ENCODE measurements at regions not wholly inside any gene's neighbourhood (a gene's known extent, or its start where the extent isn't known, plus 50 kb on each side); places are given as distances from the start of the nearest gene placed in this dataset.

DNA sequence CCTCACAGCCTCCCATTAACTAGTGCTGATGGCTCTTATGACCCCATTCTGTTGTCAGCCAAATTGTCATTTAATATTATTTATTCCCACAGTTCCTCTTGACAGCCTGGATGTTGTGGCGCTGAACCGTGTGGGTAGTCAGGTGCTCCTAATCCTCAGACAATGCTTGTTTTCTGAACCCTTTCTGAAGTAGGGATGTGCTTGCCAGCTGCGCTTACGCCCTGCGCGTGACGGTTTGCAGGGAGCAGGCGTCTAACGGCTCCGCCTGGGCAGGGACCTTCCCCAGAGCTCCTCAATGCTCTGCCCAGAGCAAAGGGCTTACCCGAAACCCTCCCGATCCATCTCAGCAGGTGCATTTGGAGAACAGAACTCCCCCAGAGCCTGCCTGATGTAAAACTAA is 358.2 kb upstream of the MYT1L start:
- DNase-seq (ENCODE audit: extremely low spot score) = no peak
- H3K27ac ChIP-seq (replicated peaks in 1 of 4) = no peak overlapping the region
- intact Hi-C loops (cut with DNase I) = no loop called here
- TF ChIP-seq, protein P1, sequence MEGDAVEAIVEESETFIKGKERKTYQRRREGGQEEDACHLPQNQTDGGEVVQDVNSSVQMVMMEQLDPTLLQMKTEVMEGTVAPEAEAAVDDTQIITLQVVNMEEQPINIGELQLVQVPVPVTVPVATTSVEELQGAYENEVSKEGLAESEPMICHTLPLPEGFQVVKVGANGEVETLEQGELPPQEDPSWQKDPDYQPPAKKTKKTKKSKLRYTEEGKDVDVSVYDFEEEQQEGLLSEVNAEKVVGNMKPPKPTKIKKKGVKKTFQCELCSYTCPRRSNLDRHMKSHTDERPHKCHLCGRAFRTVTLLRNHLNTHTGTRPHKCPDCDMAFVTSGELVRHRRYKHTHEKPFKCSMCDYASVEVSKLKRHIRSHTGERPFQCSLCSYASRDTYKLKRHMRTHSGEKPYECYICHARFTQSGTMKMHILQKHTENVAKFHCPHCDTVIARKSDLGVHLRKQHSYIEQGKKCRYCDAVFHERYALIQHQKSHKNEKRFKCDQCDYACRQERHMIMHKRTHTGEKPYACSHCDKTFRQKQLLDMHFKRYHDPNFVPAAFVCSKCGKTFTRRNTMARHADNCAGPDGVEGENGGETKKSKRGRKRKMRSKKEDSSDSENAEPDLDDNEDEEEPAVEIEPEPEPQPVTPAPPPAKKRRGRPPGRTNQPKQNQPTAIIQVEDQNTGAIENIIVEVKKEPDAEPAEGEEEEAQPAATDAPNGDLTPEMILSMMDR (IDR thresholded peaks at IDR 0.05) = no peak
- TF ChIP-seq POLR2AphosphoS5 (IDR thresholded peaks at IDR 0.05) = no peak
- TF ChIP-seq POLR2A (IDR thresholded peaks at IDR 0.05; ENCODE audit: low read depth) = no peak
- TF ChIP-seq EP300 (IDR thresholded peaks at IDR 0.05) = no peak
- H3K9me3 ChIP-seq = no peaks in the 10 kb centered on the region
- 89% methylated on average over 12 of the region's 12 CpGs for WGBS
- no peaks in the 10 kb centered on the region for H3K4me1 ChIP-seq
- H3K4me3 ChIP-seq = no peak overlapping the region
- H3K27me3 ChIP-seq = peaks cover 0 to 24% (median 0%) of the 10 kb centered on the region in 4 donors
- no peaks in the 10 kb centered on the region for H3K36me3 ChIP-seq

DNA sequence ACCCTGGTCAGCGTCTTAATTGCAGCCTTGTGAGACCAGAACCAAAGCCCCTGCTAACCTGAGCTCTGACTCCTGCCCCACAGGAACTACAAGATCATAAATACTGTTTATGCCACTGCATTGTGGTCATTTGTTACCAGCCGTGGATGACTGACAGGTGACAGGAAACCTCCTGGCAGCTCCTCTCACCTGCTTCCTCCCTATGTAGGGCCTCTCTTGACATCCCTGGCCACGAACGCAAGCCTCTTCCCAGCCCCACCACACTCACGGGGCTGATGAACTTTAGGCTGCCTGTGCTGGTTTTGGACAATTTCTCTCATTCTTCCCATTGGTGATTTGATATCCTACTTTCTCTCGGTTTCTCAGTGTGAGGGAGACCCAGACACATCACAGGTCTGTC is 357.2 kb upstream of the MYT1L start:
- H3K4me1 ChIP-seq = no peaks in the 10 kb centered on the region
- DNase-seq (ENCODE audit: extremely low spot score) = no peak
- H3K27ac ChIP-seq (replicated peaks in 1 of 4) = no peak overlapping the region
- intact Hi-C loops (cut with DNase I) = no loop called here
- no peaks in the 10 kb centered on the region for H3K36me3 ChIP-seq
- H3K27me3 ChIP-seq = peaks cover 0 to 17% (median 0%) of the 10 kb centered on the region in 4 donors
- 67% methylated on average over 6 of the region's 6 CpGs for WGBS
- TF ChIP-seq, protein P1 (IDR thresholded peaks at IDR 0.05) = no peak
- TF ChIP-seq EP300 (IDR thresholded peaks at IDR 0.05) = no peak
- TF ChIP-seq POLR2AphosphoS5 (IDR thresholded peaks at IDR 0.05) = no peak
- TF ChIP-seq POLR2A (IDR thresholded peaks at IDR 0.05; ENCODE audit: low read depth) = no peak
- H3K4me3 ChIP-seq = no peak overlapping the region
- H3K9me3 ChIP-seq = no peaks in the 10 kb centered on the region

DNA sequence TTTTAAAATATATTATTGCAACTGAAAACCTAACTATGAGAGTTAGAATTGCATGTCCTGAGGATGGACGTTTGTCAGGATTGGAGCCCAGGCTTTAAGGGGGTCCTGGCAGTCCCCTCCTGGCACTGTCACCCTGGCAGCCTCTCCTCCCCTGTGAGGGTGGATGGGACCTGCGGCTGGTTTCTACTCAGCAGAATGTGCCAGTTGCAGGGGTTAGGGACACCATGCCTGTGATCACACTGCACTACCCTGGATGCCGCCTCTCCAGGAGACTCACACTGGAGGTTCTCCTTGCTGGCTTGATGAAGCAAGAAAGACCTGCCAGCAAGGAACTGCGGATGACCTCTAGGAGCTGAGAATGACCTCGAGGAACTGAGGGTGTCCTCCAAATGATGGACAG is 356.7 kb upstream of the MYT1L start:
- intact Hi-C loops (cut with DNase I) = no loop called here
- TF ChIP-seq EP300 (IDR thresholded peaks at IDR 0.05) = no peak
- TF ChIP-seq POLR2AphosphoS5 (IDR thresholded peaks at IDR 0.05) = no peak
- TF ChIP-seq POLR2A (IDR thresholded peaks at IDR 0.05; ENCODE audit: low read depth) = no peak
- TF ChIP-seq, protein P1 (IDR thresholded peaks at IDR 0.05) = no peak
- WGBS = 79% methylated on average over 5 of the region's 5 CpGs
- DNase-seq (ENCODE audit: extremely low spot score) = no peak
- peaks cover 0 to 13% (median 0%) of the 10 kb centered on the region in 4 donors for H3K27me3 ChIP-seq
- no peak overlapping the region for H3K4me3 ChIP-seq
- H3K4me1 ChIP-seq = no peaks in the 10 kb centered on the region
- H3K27ac ChIP-seq (replicated peaks in 1 of 4) = no peak overlapping the region
- no peaks in the 10 kb centered on the region for H3K9me3 ChIP-seq
- H3K36me3 ChIP-seq = no peaks in the 10 kb centered on the region

DNA sequence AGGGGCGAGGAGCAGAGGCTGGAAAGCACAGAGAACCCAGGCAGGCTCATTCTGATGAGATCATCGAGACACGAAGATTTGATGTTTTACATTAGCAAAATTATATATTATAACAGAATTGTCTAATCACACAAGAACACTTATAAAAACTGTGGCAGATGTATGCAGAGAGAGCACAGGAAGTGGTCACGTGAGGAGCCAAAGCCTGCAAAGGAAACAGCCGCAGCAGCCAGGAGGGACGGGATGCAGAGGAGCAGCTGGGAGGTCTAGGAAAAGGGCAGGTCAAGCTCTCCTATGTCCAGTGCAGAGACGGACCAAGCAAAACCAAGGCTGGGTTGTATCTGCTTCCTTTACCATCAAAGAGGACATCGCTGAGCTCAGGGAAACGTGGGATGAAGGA is 355.1 kb upstream of the MYT1L start:
- H3K4me3 ChIP-seq = no peak overlapping the region
- no peaks in the 10 kb centered on the region for H3K9me3 ChIP-seq
- no peaks in the 10 kb centered on the region for H3K4me1 ChIP-seq
- 46% methylated on average over 9 of the region's 9 CpGs for WGBS
- no peaks in the 10 kb centered on the region for H3K27me3 ChIP-seq
- H3K36me3 ChIP-seq = no peaks in the 10 kb centered on the region
- DNase-seq (ENCODE audit: extremely low spot score) = no peak
- H3K27ac ChIP-seq (replicated peaks in 1 of 4) = no peak overlapping the region
- intact Hi-C loops (cut with DNase I) = no loop called here
- no peak for TF ChIP-seq POLR2A (IDR thresholded peaks at IDR 0.05; ENCODE audit: low read depth)
- no peak for TF ChIP-seq POLR2AphosphoS5 (IDR thresholded peaks at IDR 0.05)
- TF ChIP-seq, protein P1 (IDR thresholded peaks at IDR 0.05) = no peak
- no peak for TF ChIP-seq EP300 (IDR thresholded peaks at IDR 0.05)

DNA sequence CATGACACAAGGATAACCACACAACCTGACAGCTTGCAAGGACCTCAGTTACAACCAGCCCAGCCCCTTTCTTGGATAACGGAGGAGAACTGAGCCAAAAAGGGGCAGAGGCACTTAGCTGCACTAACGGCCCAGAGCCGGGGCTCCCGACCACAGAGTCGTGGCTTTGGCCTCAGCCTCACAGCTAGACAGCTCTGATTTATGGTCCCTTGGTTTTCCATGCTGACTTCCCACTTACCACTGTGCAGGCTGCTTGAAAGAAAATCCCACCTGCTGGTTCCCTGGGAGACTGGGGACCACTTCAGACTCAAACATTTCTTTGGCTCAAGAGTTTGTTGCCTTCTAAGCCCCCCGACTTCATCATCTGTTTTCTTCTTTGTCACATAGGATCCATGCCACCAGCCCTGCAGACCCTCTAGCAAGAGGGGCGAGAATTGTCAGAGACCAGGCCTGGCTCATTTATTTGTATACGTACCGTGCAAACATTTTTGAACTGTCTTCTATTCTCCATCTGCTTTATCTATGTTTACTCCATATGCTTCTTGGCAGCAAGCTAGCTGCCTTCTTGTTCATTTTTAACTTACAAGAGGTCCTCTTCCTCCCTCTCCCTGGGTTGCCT is 352.6 kb upstream of the MYT1L start:
- 58% methylated on average over 9 of the region's 9 CpGs for WGBS
- no peaks in the 10 kb centered on the region for H3K36me3 ChIP-seq
- no peak overlapping the region for H3K27ac ChIP-seq (replicated peaks in 1 of 4)
- no peak for TF ChIP-seq POLR2A (IDR thresholded peaks at IDR 0.05; ENCODE audit: low read depth)
- TF ChIP-seq POLR2AphosphoS5 (IDR thresholded peaks at IDR 0.05) = no peak
- TF ChIP-seq, protein P1 (IDR thresholded peaks at IDR 0.05) = no peak
- TF ChIP-seq EP300 (IDR thresholded peaks at IDR 0.05) = no peak
- no peaks in the 10 kb centered on the region for H3K9me3 ChIP-seq
- H3K27me3 ChIP-seq = no peaks in the 10 kb centered on the region
- no peaks in the 10 kb centered on the region for H3K4me1 ChIP-seq
- intact Hi-C loops (cut with DNase I) = no loop called here
- no peak for DNase-seq (ENCODE audit: extremely low spot score)
- H3K4me3 ChIP-seq = no peak overlapping the region
